RWPE1 (cell line): ENCODE measurements at regions not wholly inside any gene's neighbourhood (a gene's known extent, or its start where the extent isn't known, plus 50 kb on each side); places are given as distances from the start of the nearest gene placed in this dataset.
"Not testable (repeated sequence)": the region's sequence is repeated elsewhere in the genome, so short reads cannot be mapped to it uniquely, and the experiment has no call there.

Experiments used
- CTCF ChIA-PET: fragments of 350-600 bp; sonication (Branson Sonifier 250); formaldehyde crosslinking; extraction: SDS; loops from one replicate; lab custom pipeline; 2021; lab: Yijun Ruan, JAX
- POLR2A ChIA-PET: fragments of 400-600 bp; formaldehyde crosslinking; extraction: SDS; loops from one replicate; lab custom pipeline; 2020; ENCODE audit warnings: antibody characterized with exemption; ENCODE audit not compliant: low non-redundant PET; lab: Yijun Ruan, JAX
- DNase-seq: peaks from one replicate; pipeline ENCODE4 v3.0.0; 2012; ENCODE audit warnings: low spot score
- H3K27ac ChIP-seq: fragments of 450-650 bp; 2 replicates; pipeline ENCODE4 v1.5.1; 2017
- TF ChIP-seq, protein P1 (sequence below): fragments of 450-650 bp; conservative IDR thresholded peaks from 2 replicates; pipeline ENCODE4 v1.5.1; 2017; ENCODE audit warnings: low read depth, mild to moderate bottlenecking

DNA sequence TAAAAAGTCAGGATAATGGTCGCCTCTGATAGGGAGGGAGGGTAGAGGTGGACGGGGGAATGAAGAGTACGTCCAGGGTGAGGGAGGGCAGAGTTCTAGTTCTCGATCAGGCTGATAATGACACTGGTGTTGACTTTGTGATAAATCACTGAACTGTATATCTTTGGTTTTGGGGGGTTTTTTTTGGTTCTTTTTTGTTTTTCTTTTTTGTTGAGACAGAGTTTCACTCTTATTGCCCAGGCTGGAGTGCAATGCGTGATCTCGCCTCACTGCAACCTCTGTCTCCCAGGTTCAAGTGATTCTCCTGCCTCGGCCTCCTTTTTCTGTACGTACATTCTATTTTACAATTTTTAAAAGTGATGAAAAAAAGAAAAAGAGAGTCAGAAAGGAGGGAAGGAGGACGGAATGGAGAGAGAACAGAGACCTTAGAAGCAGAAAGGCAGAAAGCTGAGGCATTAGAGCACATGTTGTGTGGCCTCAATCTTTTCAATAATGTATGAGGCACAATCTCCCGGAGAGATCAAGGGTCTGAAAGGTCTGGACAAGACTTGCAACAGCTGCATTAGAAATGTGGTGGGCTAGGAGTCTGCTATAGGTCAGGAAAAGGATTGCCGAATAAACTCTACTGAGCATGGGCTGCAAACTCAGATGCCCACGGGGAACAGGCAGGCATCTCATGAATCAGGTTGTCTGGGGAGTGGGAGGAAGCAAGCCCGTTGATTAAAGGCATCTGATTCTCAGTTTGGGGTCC lies 174.8 kb downstream of the TOMM20 start:
- DNase-seq: no peak
- ChIA-PET CTCF (no interaction called here), POLR2A (no interaction called here)
- TF ChIP-seq, protein P1, sequence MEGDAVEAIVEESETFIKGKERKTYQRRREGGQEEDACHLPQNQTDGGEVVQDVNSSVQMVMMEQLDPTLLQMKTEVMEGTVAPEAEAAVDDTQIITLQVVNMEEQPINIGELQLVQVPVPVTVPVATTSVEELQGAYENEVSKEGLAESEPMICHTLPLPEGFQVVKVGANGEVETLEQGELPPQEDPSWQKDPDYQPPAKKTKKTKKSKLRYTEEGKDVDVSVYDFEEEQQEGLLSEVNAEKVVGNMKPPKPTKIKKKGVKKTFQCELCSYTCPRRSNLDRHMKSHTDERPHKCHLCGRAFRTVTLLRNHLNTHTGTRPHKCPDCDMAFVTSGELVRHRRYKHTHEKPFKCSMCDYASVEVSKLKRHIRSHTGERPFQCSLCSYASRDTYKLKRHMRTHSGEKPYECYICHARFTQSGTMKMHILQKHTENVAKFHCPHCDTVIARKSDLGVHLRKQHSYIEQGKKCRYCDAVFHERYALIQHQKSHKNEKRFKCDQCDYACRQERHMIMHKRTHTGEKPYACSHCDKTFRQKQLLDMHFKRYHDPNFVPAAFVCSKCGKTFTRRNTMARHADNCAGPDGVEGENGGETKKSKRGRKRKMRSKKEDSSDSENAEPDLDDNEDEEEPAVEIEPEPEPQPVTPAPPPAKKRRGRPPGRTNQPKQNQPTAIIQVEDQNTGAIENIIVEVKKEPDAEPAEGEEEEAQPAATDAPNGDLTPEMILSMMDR: no peak
- H3K27ac ChIP-seq: no peak overlapping the region

DNA sequence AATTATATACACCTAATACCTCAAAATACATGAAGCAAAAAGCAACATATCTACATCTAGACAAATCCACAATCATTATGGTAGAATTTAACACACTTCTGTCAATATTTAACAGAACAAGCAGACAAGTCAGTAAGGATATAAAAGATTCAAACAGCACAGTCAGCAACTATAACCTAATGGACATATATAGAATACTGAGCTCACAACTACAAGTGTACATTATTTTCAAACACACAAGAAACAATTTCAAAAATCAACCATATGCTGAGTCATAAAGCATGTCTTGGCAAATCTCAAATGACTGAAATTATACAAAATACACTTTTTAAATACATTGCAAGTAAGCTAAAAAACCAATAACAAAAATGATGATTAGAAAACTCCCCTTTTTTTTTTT lies 178.0 kb downstream of the TOMM20 start:
- TF ChIP-seq, protein P1: no peak
- no peak for DNase-seq
- CTCF ChIA-PET: interaction anchor here (0.6 kb wide), 1 partner anchor 115 kb away, joined by 5 read pairs; no protein-coding TSS in a partner anchor
- peak overlapping the region; percentile 45; the same call in 1 of the 2 replicates for H3K27ac ChIP-seq
- POLR2A ChIA-PET: no interaction called here

DNA sequence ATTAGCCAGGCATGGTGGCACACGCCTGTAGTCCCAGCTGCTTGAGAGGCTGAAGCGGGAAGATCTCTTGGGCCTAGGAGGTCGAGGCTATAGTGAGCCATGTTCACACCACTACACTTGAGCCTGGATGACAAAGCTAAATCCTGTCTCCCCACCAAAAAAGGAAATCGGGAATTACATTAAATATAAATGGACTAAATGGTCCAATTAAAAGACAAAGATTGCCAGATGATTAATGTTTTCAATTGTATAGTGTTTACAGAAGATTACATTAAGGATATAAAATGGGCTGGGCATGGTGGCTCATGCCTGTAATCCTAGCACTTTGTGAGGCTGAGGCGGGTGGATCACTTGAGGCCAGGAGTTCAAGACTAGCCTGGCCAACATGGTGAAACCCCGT lies 179.1 kb downstream of the TOMM20 start:
- CTCF ChIA-PET: interaction anchor here (0.6 kb wide), 1 partner anchor 81 kb away, joined by 3 read pairs; no protein-coding TSS in a partner anchor
- POLR2A ChIA-PET, H3K27ac ChIP-seq, DNase-seq: not testable (repeated sequence)

DNA sequence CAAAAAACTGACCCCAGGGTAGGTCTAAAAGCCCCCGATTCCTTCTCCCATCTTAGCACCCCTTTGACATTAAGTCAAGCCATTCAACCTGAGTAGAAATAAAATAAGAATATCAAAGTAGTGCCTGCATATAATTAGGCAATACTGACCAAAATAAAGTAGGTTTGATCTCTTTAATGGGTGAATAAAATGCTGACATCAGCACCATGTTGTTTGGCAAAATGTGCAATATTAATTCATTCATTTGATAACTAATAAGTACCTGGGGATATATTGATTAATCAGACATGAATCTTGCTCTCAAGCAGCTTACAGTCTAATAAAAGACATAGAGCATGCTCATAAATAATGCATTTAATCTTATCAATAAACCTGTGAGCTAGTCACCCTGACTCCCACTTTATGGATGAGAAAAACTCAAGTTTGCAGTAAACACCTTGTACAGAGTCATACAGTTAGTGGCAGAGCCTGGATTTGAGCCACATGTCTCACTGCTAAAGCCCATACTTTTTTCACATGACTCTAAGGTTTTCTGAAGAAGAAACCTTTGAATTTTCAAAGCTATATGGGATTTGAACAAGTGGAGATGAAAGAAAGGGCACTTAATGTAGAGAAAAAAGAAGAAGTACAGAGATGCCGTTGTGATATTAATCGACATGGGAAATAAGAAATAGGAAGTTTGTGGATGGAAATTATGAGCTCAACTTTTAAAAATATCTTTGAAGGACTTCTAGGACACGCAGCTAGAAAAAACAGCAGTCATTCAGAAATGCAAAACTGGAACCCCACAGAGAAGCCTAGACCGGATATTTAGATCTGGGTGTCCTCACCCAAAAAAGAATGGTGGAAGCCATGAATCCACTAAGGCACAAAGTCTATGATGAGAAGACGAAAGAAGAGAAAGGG lies 183.9 kb downstream of the TOMM20 start:
- ChIA-PET CTCF (interaction anchor here (0.5 kb wide), 1 partner anchor 110 kb away, joined by 3 read pairs; no protein-coding TSS in a partner anchor), POLR2A (no interaction called here)
- no peak for DNase-seq
- TF ChIP-seq, protein P1: no peak
- H3K27ac ChIP-seq: no peak overlapping the region

DNA sequence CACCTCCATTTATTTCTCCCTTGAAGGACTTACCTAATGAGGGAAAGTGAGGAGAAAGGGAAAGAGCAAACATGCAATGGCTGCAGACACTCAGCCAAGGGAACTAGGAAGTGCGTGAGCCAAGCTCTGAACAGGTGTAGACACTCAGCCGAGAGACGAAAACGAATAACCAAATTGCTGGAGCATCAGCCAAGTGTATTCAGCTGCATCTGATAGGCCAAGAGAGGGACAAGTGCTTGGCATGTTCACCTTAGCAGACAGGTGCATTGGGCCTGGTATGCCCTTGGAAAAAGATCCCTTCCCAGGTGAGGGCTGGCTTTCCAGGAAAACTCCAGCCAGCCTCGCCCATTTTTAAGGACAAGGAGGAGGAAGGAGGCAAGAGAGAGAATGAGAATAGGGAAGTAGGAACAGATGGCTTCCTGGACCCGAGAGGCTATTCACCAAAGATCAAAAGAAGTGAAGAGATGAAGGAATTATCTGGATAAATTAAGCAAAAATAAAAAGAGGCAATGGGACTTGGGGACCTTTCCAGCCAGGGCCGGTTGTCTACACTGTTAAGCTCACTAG lies 184.7 kb downstream of the TOMM20 start:
- ChIA-PET CTCF (no interaction called here), POLR2A (no interaction called here)
- no peak overlapping the region for H3K27ac ChIP-seq
- TF ChIP-seq, protein P1: no peak
- DNase-seq: no peak

DNA sequence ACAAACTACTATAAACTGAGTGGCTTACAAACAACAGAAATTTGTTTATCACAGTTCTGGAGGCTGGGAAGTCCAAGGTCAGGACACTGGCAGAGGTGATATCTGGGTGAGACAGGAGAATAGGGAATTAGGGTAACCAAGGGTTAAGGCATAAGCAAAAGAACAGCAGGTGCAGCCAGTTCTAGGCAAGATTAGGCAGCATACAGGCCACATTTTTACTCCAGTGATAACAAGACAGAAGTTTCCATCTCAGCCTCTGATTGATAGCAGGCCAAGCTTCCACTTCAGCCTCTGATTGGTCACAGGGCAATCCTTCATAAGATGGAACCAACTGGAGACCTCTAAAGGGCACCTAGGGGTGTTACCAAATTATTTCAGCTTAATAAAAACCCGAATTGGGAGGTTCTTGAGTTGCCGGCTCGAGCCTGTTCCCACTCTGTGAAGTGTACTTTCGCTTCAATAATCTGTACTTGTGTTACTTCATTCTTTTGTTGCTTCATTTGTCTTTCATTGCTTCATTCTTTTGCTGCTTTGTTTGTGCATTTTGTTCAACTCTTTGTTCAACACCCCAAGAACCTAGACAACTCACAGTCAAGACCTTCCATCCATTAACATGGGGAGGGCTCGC lies 185.6 kb downstream of the TOMM20 start:
- TF ChIP-seq, protein P1: no peak
- POLR2A ChIA-PET: no interaction called here
- CTCF ChIA-PET: no interaction called here
- H3K27ac ChIP-seq: no peak overlapping the region
- DNase-seq: no peak
